NCI-H2081 (cell line): ENCODE measurements at regions not wholly inside any gene's neighbourhood (a gene's known extent, or its start where the extent isn't known, plus 50 kb on each side); places are given as distances from the start of the nearest gene placed in this dataset.
A peak's percentile ranks its signal among the peaks of the same experiment; 100 is the strongest.

Experiments
- DNase-seq, 2 experiments: peaks; one replicate each; lab custom pipeline; 2025; lab: John Stamatoyannopoulos, UW

- no peak for DNase-seq
Observed at GRCh38 chr18:25445430-25445829, 93.5 kb upstream of the ZNF521 start.

GRCh38 chr18:25443776-25444175 is 91.8 kb upstream of the ZNF521 start:
- DNase-seq = no peak

GRCh38 chr18:25435149-25435782 is 83.3 kb upstream of the ZNF521 start:
- no peak for DNase-seq

GRCh38 chr18:25434745-25435144 is 82.8 kb upstream of the ZNF521 start:
- no peak for DNase-seq

GRCh38 chr18:25433590-25433989 is 81.6 kb upstream of the ZNF521 start:
- no peak for DNase-seq

GRCh38 chr18:25425024-25425423 is 73.1 kb upstream of the ZNF521 start:
- no peak for DNase-seq

- DNase-seq = no peak
Observed at GRCh38 chr18:25423760-25424159, 71.8 kb upstream of the ZNF521 start.

GRCh38 chr18:25423267-25423666 is 71.3 kb upstream of the ZNF521 start:
- peak in 1 of 2 experiments; percentile 35 for DNase-seq

GRCh38 chr18:25422230-25422629 is 70.3 kb upstream of the ZNF521 start:
- DNase-seq = no peak

GRCh38 chr18:25420077-25420825 is 68.3 kb upstream of the ZNF521 start:
- no peak for DNase-seq

- no peak for DNase-seq
Observed at GRCh38 chr18:25416374-25416773, 64.4 kb upstream of the ZNF521 start.

- DNase-seq = no peak
Observed at GRCh38 chr18:25409971-25410370, 58.0 kb upstream of the ZNF521 start.

GRCh38 chr18:25408293-25408692 is 56.3 kb upstream of the ZNF521 start:
- no peak for DNase-seq
